ENCODE measurements at regions not wholly inside any gene's neighbourhood (a gene's known extent, or its start where the extent isn't known, plus 50 kb on each side); places are given as distances from the start of the nearest gene placed in this dataset.

- TF ChIP-seq POLR2AphosphoS5 (IDR thresholded peaks at IDR 0.05; ENCODE audit: low read depth, low read length) (no peak), RCOR1 (IDR thresholded peaks at IDR 0.05; ENCODE audit: low read length) (no peak), MXI1 (IDR thresholded peaks at IDR 0.05; ENCODE audit: low read depth, low read length) (no peak), ZBTB33 (IDR thresholded peaks at IDR 0.05; ENCODE audit: borderline replicate concordance, low read depth) (no peak), NFIC (IDR thresholded peaks at IDR 0.05; ENCODE audit: borderline replicate concordance) (no peak), MEF2A (IDR thresholded peaks at IDR 0.05; ENCODE audit: borderline replicate concordance, low read depth) (no peak), TCF12 (IDR thresholded peaks at IDR 0.05) (no peak), RFX5 (IDR thresholded peaks at IDR 0.05; ENCODE audit: low read length) (no peak)
- TF ChIP-seq, protein P1, sequence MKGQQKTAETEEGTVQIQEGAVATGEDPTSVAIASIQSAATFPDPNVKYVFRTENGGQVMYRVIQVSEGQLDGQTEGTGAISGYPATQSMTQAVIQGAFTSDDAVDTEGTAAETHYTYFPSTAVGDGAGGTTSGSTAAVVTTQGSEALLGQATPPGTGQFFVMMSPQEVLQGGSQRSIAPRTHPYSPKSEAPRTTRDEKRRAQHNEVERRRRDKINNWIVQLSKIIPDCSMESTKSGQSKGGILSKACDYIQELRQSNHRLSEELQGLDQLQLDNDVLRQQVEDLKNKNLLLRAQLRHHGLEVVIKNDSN (IDR thresholded peaks at IDR 0.05; ENCODE audit: borderline replicate concordance, low read depth), result no peak
- TF ChIP-seq, protein P2, sequence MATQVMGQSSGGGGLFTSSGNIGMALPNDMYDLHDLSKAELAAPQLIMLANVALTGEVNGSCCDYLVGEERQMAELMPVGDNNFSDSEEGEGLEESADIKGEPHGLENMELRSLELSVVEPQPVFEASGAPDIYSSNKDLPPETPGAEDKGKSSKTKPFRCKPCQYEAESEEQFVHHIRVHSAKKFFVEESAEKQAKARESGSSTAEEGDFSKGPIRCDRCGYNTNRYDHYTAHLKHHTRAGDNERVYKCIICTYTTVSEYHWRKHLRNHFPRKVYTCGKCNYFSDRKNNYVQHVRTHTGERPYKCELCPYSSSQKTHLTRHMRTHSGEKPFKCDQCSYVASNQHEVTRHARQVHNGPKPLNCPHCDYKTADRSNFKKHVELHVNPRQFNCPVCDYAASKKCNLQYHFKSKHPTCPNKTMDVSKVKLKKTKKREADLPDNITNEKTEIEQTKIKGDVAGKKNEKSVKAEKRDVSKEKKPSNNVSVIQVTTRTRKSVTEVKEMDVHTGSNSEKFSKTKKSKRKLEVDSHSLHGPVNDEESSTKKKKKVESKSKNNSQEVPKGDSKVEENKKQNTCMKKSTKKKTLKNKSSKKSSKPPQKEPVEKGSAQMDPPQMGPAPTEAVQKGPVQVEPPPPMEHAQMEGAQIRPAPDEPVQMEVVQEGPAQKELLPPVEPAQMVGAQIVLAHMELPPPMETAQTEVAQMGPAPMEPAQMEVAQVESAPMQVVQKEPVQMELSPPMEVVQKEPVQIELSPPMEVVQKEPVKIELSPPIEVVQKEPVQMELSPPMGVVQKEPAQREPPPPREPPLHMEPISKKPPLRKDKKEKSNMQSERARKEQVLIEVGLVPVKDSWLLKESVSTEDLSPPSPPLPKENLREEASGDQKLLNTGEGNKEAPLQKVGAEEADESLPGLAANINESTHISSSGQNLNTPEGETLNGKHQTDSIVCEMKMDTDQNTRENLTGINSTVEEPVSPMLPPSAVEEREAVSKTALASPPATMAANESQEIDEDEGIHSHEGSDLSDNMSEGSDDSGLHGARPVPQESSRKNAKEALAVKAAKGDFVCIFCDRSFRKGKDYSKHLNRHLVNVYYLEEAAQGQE (IDR thresholded peaks at IDR 0.05; ENCODE audit: low read depth, low read length), result no peak
- TF ChIP-seq, protein P3, sequence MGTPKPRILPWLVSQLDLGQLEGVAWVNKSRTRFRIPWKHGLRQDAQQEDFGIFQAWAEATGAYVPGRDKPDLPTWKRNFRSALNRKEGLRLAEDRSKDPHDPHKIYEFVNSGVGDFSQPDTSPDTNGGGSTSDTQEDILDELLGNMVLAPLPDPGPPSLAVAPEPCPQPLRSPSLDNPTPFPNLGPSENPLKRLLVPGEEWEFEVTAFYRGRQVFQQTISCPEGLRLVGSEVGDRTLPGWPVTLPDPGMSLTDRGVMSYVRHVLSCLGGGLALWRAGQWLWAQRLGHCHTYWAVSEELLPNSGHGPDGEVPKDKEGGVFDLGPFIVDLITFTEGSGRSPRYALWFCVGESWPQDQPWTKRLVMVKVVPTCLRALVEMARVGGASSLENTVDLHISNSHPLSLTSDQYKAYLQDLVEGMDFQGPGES (IDR thresholded peaks at IDR 0.05; ENCODE audit: low read depth, low read length), result no peak
- TF ChIP-seq, protein P4, sequence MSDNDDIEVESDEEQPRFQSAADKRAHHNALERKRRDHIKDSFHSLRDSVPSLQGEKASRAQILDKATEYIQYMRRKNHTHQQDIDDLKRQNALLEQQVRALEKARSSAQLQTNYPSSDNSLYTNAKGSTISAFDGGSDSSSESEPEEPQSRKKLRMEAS (IDR thresholded peaks at IDR 0.05; ENCODE audit: low read depth), result no peak
- TF ChIP-seq, protein P5, sequence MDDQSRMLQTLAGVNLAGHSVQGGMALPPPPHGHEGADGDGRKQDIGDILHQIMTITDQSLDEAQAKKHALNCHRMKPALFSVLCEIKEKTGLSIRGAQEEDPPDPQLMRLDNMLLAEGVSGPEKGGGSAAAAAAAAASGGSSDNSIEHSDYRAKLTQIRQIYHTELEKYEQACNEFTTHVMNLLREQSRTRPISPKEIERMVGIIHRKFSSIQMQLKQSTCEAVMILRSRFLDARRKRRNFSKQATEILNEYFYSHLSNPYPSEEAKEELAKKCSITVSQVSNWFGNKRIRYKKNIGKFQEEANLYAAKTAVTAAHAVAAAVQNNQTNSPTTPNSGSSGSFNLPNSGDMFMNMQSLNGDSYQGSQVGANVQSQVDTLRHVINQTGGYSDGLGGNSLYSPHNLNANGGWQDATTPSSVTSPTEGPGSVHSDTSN (IDR thresholded peaks at IDR 0.05), result no peak
- CTCF ChIA-PET, result no interaction called here
- H3K27ac ChIP-seq (ENCODE audit: low read depth in 2 of 2, low read length in 1 of 2), result no peak overlapping the region
- no peak overlapping the region for H2AFZ ChIP-seq (ENCODE audit: low read depth)
- POLR2A ChIA-PET, result no interaction called here
- H3F3A ChIP-seq (replicated peaks; ENCODE audit: insufficient read depth), result peaks cover 27% of the 10 kb centered on the region
- no peaks in the 10 kb centered on the region for H3K27me3 ChIP-seq (ENCODE audit: insufficient read depth)
- no peak overlapping the region for H3K4me2 ChIP-seq
- no peaks in the 10 kb centered on the region for H3K36me3 ChIP-seq (replicated peaks in 1 of 2; ENCODE audit: control insufficient read depth in 1 of 2, insufficient read depth in 2 of 2, low read length in 1 of 2)
- H3K4me3 ChIP-seq (ENCODE audit: low read depth in 2 of 2, low read length in 1 of 2), result no peak overlapping the region
- 71% methylated on average over 1 of the region's 1 CpG for WGBS (ENCODE audit: low lambda C conversion rate)
- H3K79me2 ChIP-seq (ENCODE audit: insufficient read depth), result no peaks in the 10 kb centered on the region
- no peak overlapping the region for H3K9ac ChIP-seq
- H4K20me1 ChIP-seq (ENCODE audit: insufficient read depth), result no peaks in the 10 kb centered on the region
- H3K9me2 ChIP-seq, result no peaks in the 10 kb centered on the region
- peaks cover 10 to 12% of the 10 kb centered on the region in 2 experiments; a peak in 3 of 4 replicates for H3K4me1 ChIP-seq (ENCODE audit: control insufficient read depth in 1 of 2, insufficient read depth in 2 of 2, low read depth in 1 of 2, low read length in 1 of 2)
- no peaks in the 10 kb centered on the region for H3K9me3 ChIP-seq
- DNase-seq, result no peak
Measured at GRCh38 chr9:86724529-86724928, 222.8 kb downstream of the GAS1 start.

Data from SK-N-SH (cell line).